K562 (cell line): ENCODE measurements at regions not wholly inside any gene's neighbourhood (a gene's known extent, or its start where the extent isn't known, plus 50 kb on each side); places are given as distances from the start of the nearest gene placed in this dataset.
A peak's percentile ranks its signal among the peaks of the same experiment; 100 is the strongest.

ENCODE experiments used
- ATAC-seq: fragments of 200-7000 bp; cut with Tn5 transposase; 3 replicates; pipeline ENCODE4 v1.9.1; 2020; ENCODE audit warnings: moderate library complexity
- BruUV-seq: library from RNA; stranded (reverse); fragments of 400-500 nt; replicated peaks from 2 replicates; lab custom pipeline; 2021; lab: Mats Ljungman, UMichigan
- CTCF ChIA-PET: fragments of 300-600 bp; formaldehyde crosslinking; extraction: SDS; loops from one replicate; lab custom pipeline; 2021; ENCODE audit warnings: low intra/inter-chr PET ratio; lab: Yijun Ruan, JAX
- POLR2A ChIA-PET: fragments of 300-600, 350-650 bp; sonication (Branson Sonifier 250); formaldehyde crosslinking; extraction: SDS; loops from one replicate; lab custom pipeline; 2021; ENCODE audit warnings: antibody characterized with exemption, inconsistent platforms; lab: Yijun Ruan, JAX
- DNase-seq, 4 experiments: peaks; one replicate each; pipeline versions ENCODE4 v3.0.0 to v3.0.0-alpha.2; 2011 to 2018; ENCODE audit warnings: low spot score in 3 of 4, mixed read lengths in 3 of 4; ENCODE audit errors: extremely low read depth in 1 of 4
- FAIRE-seq: peaks from 2 replicates; lab custom pipeline; 2011; peaks lifted over from hg19 to GRCh38; lab: Jason Lieb, UNC
- H2AFZ ChIP-seq: 2 replicates; pipeline ENCODE4 v1.6.0; 2011; ENCODE audit warnings: low read depth, low read length, control low read depth, inconsistent platforms
- H3K27ac ChIP-seq: fragments of 200-600 bp; 3 replicates; pipeline ENCODE4 v1.8.0; 2011; ENCODE audit warnings: low read depth, mild to moderate bottlenecking, control low read depth, inconsistent platforms, low read length, moderate library complexity, mixed read lengths; ENCODE audit errors: extremely low read depth
- H3K27me3 ChIP-seq, 2 experiments: fragments of 300-600 bp in 1 of 2; 2 replicates in 1 of 2; 3 replicates in 1 of 2; pipeline versions ENCODE4 v1.6.0 to v1.8.0; 2011; ENCODE audit warnings: inconsistent platforms in 2 of 2, low read length in 2 of 2, mild to moderate bottlenecking in 1 of 2, mixed read lengths in 1 of 2, moderate library complexity in 1 of 2; ENCODE audit not compliant: control insufficient read depth in 2 of 2, insufficient read depth in 2 of 2
- H3K36me3 ChIP-seq: fragments of 300-600 bp; 3 replicates; pipeline ENCODE4 v1.8.0; 2011; ENCODE audit warnings: mild to moderate bottlenecking, low read length, inconsistent platforms; ENCODE audit not compliant: control insufficient read depth, insufficient read depth
- H3K4me1 ChIP-seq, 2 experiments: fragments of 200-600 bp in 1 of 2; replicated peaks in 1 of 2; 2 replicates in 1 of 2; 3 replicates in 1 of 2; pipeline versions ENCODE4 v1.5.1 to v1.8.0; 2011; ENCODE audit warnings: inconsistent platforms in 2 of 2, low read length in 2 of 2, mild to moderate bottlenecking in 1 of 2, mixed read lengths in 1 of 2, moderate library complexity in 1 of 2; ENCODE audit not compliant: control insufficient read depth in 2 of 2, insufficient read depth in 2 of 2
- H3K4me2 ChIP-seq: 2 replicates; pipeline ENCODE4 v1.6.1; 2011; ENCODE audit warnings: low read length, control low read depth, inconsistent platforms, mixed read lengths; ENCODE audit not compliant: insufficient read depth
- H3K4me3 ChIP-seq: fragments of 200-600 bp; sonication (generic), shearing (Covaris generic); 2 replicates; pipeline ENCODE4 v1.5.1; 2016; ENCODE audit warnings: control low read depth, inconsistent platforms
- H3K79me2 ChIP-seq: fragments of 200-600 bp; 3 replicates; pipeline ENCODE4 v1.8.0; 2011; ENCODE audit warnings: low read length, inconsistent platforms; ENCODE audit not compliant: control insufficient read depth, insufficient read depth
- H3K9ac ChIP-seq, 2 experiments: 2 replicates each; pipeline versions ENCODE4 v1.6.0 to v1.6.1; 2011; ENCODE audit warnings: low read depth in 2 of 2, low read length in 2 of 2, control low read depth in 1 of 2, inconsistent platforms in 1 of 2, mild to moderate bottlenecking in 1 of 2, mixed read lengths in 1 of 2; ENCODE audit not compliant: insufficient read depth in 1 of 2
- H3K9me1 ChIP-seq: one replicate; pipeline ENCODE4 v1.6.0; 2011; ENCODE audit warnings: inconsistent platforms, mild to moderate bottlenecking, low read length, moderate library complexity; ENCODE audit not compliant: control insufficient read depth, insufficient read depth
- H3K9me3 ChIP-seq: replicated peaks from 2 replicates; pipeline ENCODE4 v1.5.1; 2011; ENCODE audit warnings: low read depth, low read length, inconsistent platforms; ENCODE audit not compliant: control insufficient read depth, insufficient read depth
- H4K20me1 ChIP-seq: replicated peaks from 2 replicates; pipeline ENCODE4 v1.6.1; 2011; ENCODE audit warnings: low read length, inconsistent platforms, mixed read lengths; ENCODE audit not compliant: control insufficient read depth, insufficient read depth
- BRF2 ChIP-seq: IDR thresholded peaks from 3 replicates; pipeline ENCODE4 v1.6.1; 2011; ENCODE audit warnings: borderline replicate concordance, mild to moderate bottlenecking; ENCODE audit not compliant: insufficient read length, insufficient read depth
- HMGXB4 ChIP-seq: sonication (generic); formaldehyde crosslinking; IDR thresholded peaks from 2 replicates; pipeline ENCODE4 v1.8.1; 2023; ENCODE audit warnings: mild to moderate bottlenecking, missing genetic modification reagents
- NFIC ChIP-seq: fragments of 450-650 bp; IDR thresholded peaks from 2 replicates; pipeline ENCODE4 v1.6.1; 2017; ENCODE audit warnings: mild to moderate bottlenecking, inconsistent platforms
- PHF8 ChIP-seq: fragments of 200-600 bp; sonication (generic); IDR thresholded peaks from 2 replicates; pipeline ENCODE4 v1.6.1; 2012; ENCODE audit warnings: mixed run types, mild to moderate bottlenecking, inconsistent platforms, low read length, moderate library complexity, borderline replicate concordance
- TARDBP ChIP-seq: fragments of 450-650 bp; IDR thresholded peaks from 2 replicates; pipeline ENCODE4 v1.6.1; 2016
- ZBTB11 ChIP-seq, 3 experiments: fragments of 200-800 bp in 1 of 3; fragments of 250-450 bp in 1 of 3; fragments of 450-650 bp in 1 of 3; sonication (Bioruptor Pico) in 1 of 3; sonication (Bioruptor generic) in 1 of 3; formaldehyde crosslinking in 1 of 3; IDR thresholded peaks; 2 replicates each; pipeline versions ENCODE4 v1.6.1 to v1.8.0; 2016 to 2022; ENCODE audit warnings: mild to moderate bottlenecking in 2 of 3, missing genetic modification characterization in 2 of 3, missing compliant biosample characterization in 1 of 3, moderate library complexity in 1 of 3
- ZNF282 ChIP-seq: sonication (generic); formaldehyde crosslinking; IDR thresholded peaks from 2 replicates; pipeline ENCODE4 v1.8.1; 2023; ENCODE audit warnings: missing genetic modification reagents
- WGBS: fragments of 100-300 bp; shearing (Covaris generic); methylation state at CpG from one replicate; pipeline ENCODE4 v1.1.6; 2016; ENCODE audit warnings: low coverage, mixed read lengths; ENCODE audit not compliant: insufficient coverage; ENCODE audit errors: missing lambda C conversion rate; 5-methylcytosine and 5-hydroxymethylcytosine counted together
- in situ Hi-C: fragments of 300-500 bp; cut with MboI; formaldehyde crosslinking; loops from 4 replicates; pipeline ENCODE4 v1.15.0; 2018; ENCODE audit warnings: inconsistent platforms, mixed read lengths
- intact Hi-C: fragments of 100-400 bp; cut with micrococcal nuclease; formaldehyde crosslinking; loops from 2 replicates; pipeline ENCODE4 v1.14.2; 2022

GRCh38 chr10:47241256-47241655, 58.7 kb upstream of the GDF10 start:
- no peak for ATAC-seq
- Histone ChIP-seq H3K36me3 (no peaks in the 10 kb centered on the region), H3K27ac (no peak overlapping the region), H2AFZ (no peak overlapping the region), H3K4me2 (no peak overlapping the region), H3K79me2 (no peaks in the 10 kb centered on the region), H3K9ac (no peak overlapping the region), H3K4me3 (no peak overlapping the region), H3K9me1 (no peaks in the 10 kb centered on the region), H4K20me1 (0 out of 2 replicates have a peak, but pooled peaks cover 3% of the 10 kb centered on the region), H3K27me3 (peaks cover 0 to 37% of the 10 kb centered on the region in 2 experiments; a peak in 2 of 5 replicates), H3K9me3 (no peaks in the 10 kb centered on the region), H3K4me1 (no peaks in the 10 kb centered on the region)
- in situ Hi-C loops (no loop called here), intact Hi-C loops (no loop called here)
- no peak for DNase-seq
- ChIA-PET POLR2A (no interaction called here), CTCF (no interaction called here)
- FAIRE-seq = no peak
- no TSS peak for BruUV-seq
- no peak for TF ChIP-seq BRF2
- peak; percentile 55 for TF ChIP-seq NFIC
- WGBS = 0% methylated on average over 2 of the region's 2 CpGs

- 0 out of 2 replicates have a peak, but pooled peaks cover 3% of the 10 kb centered on the region for H4K20me1 ChIP-seq
- H3K9me1 ChIP-seq = no peaks in the 10 kb centered on the region
- in situ Hi-C loops (no loop called here), intact Hi-C loops (no loop called here)
- no peak for DNase-seq
- FAIRE-seq = no peak
- no peaks in the 10 kb centered on the region for H3K4me1 ChIP-seq
- 1% methylated on average over 9 of the region's 9 CpGs for WGBS
- H3K4me3 ChIP-seq = no peak overlapping the region
- CTCF ChIA-PET = no interaction called here
- H3K36me3 ChIP-seq = no peaks in the 10 kb centered on the region
- H3K79me2 ChIP-seq = no peaks in the 10 kb centered on the region
- no peak overlapping the region for H3K27ac ChIP-seq
- no peak overlapping the region for H3K4me2 ChIP-seq
- H3K27me3 ChIP-seq = peaks cover 0 to 46% of the 10 kb centered on the region in 2 experiments; a peak in 2 of 5 replicates
- POLR2A ChIA-PET = no interaction called here
- H2AFZ ChIP-seq = no peak overlapping the region
- no peaks in the 10 kb centered on the region for H3K9me3 ChIP-seq
- BruUV-seq = no TSS peak
- H3K9ac ChIP-seq = no peak overlapping the region
- no peak for ATAC-seq
- TF ChIP-seq ZNF282 (no peak), PHF8 (no peak), TARDBP (no peak), HMGXB4 (CRISPR knock-in tag) (no peak), ZBTB11 (CRISPR knock-in tag; IDR thresholded peaks at IDR 0.05) (no peak)
Measured at GRCh38 chr10:47241946-47242867, 57.8 kb upstream of the GDF10 start.
